ENCODE measurements at regions not wholly inside any gene's neighbourhood (a gene's known extent, or its start where the extent isn't known, plus 50 kb on each side); places are given as distances from the start of the nearest gene placed in this dataset.
"Not testable (repeated sequence)": the region's sequence is repeated elsewhere in the genome, so short reads cannot be mapped to it uniquely, and the experiment has no call there.

DNA sequence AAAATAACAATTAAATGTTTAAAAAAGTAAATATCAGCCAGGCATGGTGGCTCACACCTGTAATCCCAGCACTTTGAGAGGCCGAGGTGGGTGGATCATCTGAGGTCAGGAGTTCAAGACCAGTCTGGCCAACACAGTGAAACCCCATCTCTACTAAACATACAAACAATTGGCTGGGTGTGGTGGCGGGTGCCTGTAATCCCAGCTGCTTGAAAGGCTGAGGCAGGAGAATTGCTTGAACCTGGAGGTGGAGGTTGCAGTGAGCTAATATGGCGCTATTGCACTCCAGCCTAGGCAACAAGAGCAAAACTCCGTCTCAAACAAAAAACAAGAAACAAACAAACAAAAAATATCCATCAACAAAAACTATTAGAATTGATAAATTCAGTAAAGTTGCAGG is 77.5 kb downstream of the SNX5 start:
- DNase-seq, result not testable (repeated sequence)

DNA sequence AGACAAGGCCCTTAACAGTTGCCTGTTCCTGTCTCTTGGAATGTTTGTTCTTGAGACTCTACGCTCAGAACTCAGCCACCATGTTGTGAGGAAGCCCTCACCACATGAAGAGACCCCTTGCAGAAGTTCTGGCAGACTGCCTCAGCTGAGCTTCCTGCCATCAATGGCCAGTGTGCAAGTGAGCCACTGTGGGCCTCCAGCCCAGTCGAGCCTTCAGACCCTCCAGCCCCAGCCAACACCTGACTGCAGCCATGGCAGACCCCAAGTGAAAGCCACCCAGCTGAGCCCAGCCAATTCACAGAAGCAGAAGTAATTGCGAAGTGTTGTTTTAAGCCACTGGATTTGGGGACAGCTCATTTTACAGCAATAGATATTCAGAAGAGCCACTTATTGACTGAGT is 78.3 kb downstream of the SNX5 start:
- peak; percentile 12 for DNase-seq

GRCh38 chr20:17889226-17889625 is 79.4 kb downstream of the SNX5 start:
- peak; percentile 11 for DNase-seq

- peak; percentile 8 for DNase-seq
Observed at GRCh38 chr20:17888044-17888443, 80.5 kb downstream of the SNX5 start.

- peak; percentile 14 for DNase-seq
Observed at GRCh38 chr20:17887331-17888030, 81.1 kb downstream of the SNX5 start.

DNA sequence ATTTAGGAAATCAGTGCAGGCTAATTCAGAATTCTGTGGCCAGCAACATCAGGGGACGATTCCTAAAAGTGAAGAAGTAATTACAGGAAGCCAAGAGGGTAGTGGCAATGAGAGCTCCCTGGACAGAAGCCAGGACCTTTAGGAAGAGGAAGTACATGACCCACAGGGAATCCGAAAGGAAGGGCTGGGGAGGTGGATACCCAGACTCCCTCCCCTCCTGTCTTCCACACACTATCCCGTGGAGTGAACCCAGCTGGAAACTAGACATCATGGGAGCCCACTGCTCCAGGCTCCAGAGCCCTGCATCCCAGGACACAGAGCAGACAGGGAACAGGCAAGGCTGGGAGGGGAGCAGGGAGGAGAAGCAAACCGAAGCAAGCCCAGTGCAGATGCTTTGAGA is 83.0 kb downstream of the SNX5 start:
- peak; percentile 44 for DNase-seq

- DNase-seq, result peak; percentile 11
Observed at GRCh38 chr20:17885076-17885475, 83.5 kb downstream of the SNX5 start.

DNA sequence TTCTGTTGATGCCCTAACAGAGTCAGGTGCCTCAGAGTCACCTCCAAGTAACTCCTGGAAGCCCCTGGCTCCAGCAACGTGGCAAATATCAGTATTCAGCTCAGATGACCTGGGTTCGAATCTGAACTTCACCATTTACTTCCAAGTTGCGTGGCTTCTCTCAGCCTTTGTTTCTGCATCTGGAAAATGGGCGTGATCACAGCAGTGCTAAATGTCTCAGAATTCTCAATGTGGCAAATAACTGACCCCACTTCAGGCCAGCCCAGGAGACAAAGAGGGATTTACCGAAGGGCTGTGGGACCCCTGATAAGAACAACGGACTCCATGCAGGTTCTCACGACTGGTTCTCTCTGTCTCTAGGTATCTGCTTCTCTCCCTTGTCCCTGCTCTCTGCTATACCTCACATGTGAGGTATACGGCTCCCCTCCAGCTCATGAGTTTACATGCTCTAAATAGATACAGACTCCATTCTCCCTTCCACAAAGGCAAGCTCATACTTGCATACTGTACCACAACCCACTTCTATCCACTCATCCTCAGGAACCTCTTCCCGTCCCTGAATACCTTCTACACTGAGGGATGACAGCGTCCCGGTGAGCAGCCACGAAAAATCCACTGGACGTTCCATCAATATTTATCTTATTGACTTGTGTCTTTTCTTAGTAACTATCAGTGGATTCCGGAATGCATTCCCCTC is 84.1 kb downstream of the SNX5 start:
- DNase-seq, result peak; percentile 8

DNA sequence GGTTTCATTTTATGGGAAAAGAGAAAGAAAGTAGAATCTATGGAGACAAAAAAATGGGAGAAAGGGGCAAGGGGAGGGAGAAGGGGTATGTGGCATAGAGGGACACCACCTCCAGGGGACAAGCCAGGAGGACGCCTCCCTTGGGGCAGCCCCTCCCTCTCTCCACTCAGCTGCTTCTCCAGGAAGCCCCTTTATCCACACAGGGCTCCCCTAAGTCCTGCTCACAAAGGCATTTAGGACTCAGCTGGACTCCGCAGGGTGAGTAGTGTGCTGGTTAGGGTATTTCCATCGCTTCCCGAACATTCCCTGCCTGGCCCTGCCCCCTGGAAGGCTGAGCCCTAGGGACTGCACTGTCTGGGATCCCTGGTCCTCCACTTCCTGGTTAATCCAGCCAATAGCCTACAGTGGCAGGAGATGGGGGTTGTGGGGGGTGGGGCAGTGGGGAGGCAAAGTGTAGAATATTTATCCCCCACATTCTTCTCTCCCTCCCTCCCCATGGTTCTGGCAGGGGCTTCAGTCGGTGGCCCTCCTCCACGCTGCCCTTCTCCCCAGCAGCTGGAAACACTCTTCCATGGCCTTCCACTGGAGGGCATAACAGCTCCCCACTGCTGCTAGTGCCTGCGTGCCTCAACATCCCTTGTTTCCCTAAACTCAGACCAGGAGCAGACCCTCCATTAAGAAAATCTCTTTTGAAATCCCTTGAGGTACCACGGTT is 84.8 kb downstream of the SNX5 start:
- DNase-seq, result peak; percentile 41

- DNase-seq, result peak; percentile 42
Observed at GRCh38 chr20:17882834-17883591, 85.6 kb downstream of the SNX5 start.

- DNase-seq, result peak; percentile 51
Observed at GRCh38 chr20:17882065-17882833, 86.3 kb downstream of the SNX5 start.

GRCh38 chr20:17881741-17882064 is 86.9 kb downstream of the SNX5 start:
- DNase-seq, result no peak

GRCh38 chr20:17878912-17879602 is 89.5 kb downstream of the SNX5 start:
- DNase-seq, result no peak

- no peak for DNase-seq
Observed at GRCh38 chr20:17878069-17878911, 90.3 kb downstream of the SNX5 start.

GRCh38 chr20:17875981-17876385 is 92.6 kb downstream of the SNX5 start:
- DNase-seq, result peak; percentile 80

DNA sequence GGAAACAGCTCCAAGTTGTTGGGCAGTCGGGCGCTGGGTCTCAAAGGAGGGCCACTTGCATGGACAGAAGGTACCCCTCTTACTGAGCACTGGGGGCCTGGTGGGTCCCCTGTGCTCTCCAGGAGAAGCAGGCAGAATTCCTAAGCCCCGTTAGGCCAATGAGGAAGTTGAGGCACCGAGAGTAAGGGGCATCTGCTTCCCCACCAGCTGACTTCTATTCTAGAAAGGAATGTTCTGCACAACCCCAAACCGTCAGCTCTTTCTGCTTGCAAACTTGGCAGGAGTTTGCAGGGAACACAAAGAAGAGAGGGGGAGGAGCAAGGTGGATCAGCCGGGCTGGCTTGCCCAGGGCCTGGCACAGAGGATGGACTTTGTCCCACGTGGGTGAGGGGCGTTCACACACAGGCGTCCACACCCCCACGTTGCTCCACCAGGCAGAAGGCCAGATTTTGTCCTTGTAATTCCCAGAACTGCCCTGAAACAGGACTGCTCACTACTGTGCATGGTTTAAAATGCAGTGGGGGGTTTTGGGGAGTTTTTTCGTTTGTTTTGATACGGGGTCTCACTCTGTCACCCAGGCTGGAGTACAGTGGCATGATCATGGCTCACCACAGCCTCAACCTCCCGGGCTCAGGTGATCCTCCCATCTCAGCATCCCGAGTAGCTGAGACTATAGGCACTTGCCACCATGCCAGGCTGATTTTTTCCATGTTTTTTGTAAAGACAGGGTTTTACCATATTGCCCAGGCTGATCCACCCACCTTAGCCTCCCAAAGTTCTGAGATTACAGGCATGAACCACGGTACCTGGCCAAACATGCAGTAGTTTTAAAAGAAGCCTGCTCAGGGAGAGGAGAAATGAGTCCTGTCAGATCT is 93.3 kb downstream of the SNX5 start:
- peak; percentile 92 for DNase-seq

- DNase-seq, result no peak
Observed at GRCh38 chr20:17874271-17875105, 94.1 kb downstream of the SNX5 start.

DNA sequence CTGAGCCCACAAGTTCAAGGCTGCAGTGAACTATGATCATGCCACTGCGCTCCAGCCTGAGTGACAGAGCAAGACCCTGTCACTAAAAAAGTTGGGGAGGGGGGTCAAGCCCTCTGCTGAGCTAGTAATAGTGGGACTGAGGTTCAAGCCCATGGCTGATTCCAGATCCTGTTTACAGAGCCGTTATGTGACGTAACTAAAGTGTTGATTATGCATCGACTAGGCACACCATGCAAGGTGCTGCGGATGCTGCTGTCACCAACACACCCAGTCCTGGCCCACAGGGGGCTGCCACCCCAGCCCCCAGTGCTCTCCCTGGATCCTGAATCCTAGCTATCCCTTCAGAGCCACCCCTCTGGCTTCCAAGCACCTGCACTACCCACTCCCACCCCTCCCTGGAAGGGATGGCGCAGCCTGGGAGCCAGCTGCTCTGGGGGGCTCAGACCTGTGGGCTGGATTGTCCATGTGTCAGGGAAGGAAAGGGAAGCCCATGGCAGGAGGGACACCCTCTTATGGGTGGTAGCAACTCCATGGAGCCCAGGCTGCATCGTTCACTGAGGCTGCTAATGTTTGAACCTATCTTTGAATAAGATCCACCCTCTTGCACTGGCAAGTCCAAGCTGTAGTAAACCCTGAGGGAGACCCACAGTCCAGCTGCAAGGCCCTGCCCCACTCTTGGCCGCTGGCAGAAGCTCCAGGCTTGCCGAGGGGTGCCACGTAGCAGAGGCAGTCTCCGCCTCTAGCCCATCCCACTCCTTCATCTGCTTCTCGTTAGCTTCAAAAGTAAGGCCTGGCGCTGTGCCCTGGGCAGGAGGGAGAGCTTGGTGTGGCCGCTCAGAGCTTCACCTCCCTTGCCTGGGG is 95.0 kb downstream of the SNX5 start:
- peak; percentile 97 for DNase-seq
